ENCODE measurements at regions not wholly inside any gene's neighbourhood (a gene's known extent, or its start where the extent isn't known, plus 50 kb on each side); places are given as distances from the start of the nearest gene placed in this dataset.

DNA sequence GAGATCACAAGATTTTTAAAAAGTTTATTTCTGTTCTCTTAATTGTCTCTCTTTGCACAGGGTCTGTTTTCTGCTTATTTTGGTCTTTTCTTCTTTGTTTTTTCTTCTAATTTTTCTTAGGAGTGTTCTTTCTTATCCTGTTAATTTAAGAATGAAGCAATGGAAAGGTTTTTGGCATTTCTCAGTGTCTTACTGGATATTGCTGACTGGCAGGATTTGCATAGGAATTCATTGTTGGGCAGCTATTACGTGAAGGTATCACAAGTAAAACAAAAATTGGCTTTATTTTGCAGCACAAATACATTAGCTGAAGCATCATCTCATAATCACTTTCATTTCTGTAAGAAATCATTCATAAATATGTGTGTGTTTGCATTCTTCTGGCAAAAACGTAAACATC, 566.9 kb upstream of the CDH6 start:
- ATAC-seq, result no peak
- H3K9me3 Mint-ChIP-seq, result peaks cover 11 to 34% of the 10 kb centered on the region in 2 donors

DNA sequence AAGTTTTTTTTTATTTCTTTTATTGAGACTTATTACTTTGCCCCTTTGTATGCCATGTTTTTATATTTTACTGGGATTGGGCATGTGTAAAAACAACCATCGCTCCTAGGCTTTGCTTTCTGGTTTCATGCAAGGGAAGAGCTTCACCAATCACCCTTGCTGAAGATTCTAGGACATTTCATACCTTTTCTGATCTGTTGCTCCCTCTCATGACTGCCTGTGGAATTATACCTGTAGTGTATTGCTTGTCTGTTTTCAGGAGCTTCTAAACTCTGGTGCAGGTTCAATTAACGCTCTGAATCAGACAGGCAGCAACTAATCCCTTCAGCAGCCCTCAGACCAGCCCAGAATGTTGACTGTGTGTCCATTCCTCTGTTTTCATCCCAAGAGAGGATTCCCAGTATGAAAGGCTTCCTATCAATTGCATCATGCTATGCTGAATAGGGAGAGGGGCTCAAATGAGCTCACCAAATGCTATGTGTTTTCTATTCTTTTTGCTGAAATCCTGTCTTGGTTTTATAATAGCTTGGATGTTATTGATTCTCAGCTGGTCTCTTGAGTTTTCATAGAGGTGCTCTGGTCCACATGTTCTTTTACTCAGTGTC, 572.9 kb upstream of the CDH6 start:
- Mint-ChIP-seq H3K4me1 (no peaks in the 10 kb centered on the region), H3K9me3 (peaks cover 21 to 40% of the 10 kb centered on the region in 2 donors), H3K4me3 (no peak overlapping the region), H3K27me3 (no peaks in the 10 kb centered on the region), H3K27ac (peak overlapping the region in 1 of 2 donors; percentile 61)
- DNase-seq (no peak), ATAC-seq (no peak)

More for the DNA sequence above, 566.9 kb upstream of the CDH6 start:
- H3K27ac Mint-ChIP-seq, result no peak overlapping the region
- no peak overlapping the region for H3K4me3 Mint-ChIP-seq
- no peaks in the 10 kb centered on the region for H3K27me3 Mint-ChIP-seq
- no peaks in the 10 kb centered on the region for H3K4me1 Mint-ChIP-seq
- DNase-seq, result no peak

- H3K9me3 Mint-ChIP-seq, result peaks cover 0 to 10% of the 10 kb centered on the region in 2 donors
- H3K4me1 Mint-ChIP-seq, result no peaks in the 10 kb centered on the region
- no peak overlapping the region for H3K4me3 Mint-ChIP-seq
- no peaks in the 10 kb centered on the region for H3K27me3 Mint-ChIP-seq
- H3K27ac Mint-ChIP-seq, result no peak overlapping the region
- ATAC-seq (no peak), DNase-seq (no peak)
Measured at GRCh38 chr5:30608501-30608900, 585.0 kb upstream of the CDH6 start.

DNA sequence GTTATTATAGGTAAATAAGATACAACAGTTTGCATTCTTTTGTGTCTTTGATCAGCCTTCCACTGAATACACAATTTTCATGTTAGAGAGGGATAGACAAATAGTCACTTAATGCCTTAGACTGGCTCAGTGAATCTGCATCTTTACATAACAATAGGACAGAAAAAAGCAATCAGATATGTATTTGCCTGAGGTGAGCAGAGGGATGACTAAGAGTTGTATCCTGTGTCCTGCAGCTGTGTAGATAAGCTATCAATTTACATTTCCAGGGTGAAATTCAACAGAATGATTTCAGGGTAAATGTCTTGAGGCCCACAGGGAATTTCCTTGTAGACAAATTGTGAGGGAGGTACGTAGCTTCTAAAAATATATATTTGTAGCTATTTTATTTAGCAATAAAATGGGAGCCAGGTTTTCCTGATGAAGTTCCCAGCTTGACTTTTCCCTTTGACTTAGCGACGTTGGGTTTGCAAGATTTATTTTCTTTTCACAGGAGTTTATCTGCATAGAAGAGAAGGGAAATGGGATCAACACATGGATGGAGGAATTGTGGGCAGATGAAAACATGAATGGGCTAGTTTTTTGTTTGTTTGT, 586.1 kb upstream of the CDH6 start:
- Mint-ChIP-seq H3K4me1 (no peaks in the 10 kb centered on the region), H3K27me3 (no peaks in the 10 kb centered on the region), H3K9me3 (peaks cover 0 to 13% of the 10 kb centered on the region in 2 donors), H3K4me3 (no peak overlapping the region), H3K27ac (no peak overlapping the region)
- DNase-seq (no peak), ATAC-seq (no peak)

- Mint-ChIP-seq H3K9me3 (peaks cover 0 to 7% of the 10 kb centered on the region in 2 donors), H3K27ac (no peak overlapping the region), H3K4me3 (no peak overlapping the region), H3K27me3 (no peaks in the 10 kb centered on the region), H3K4me1 (no peaks in the 10 kb centered on the region)
- ATAC-seq, result no peak
- no peak for DNase-seq
Measured at GRCh38 chr5:30605693-30606268, 587.7 kb upstream of the CDH6 start.

DNA sequence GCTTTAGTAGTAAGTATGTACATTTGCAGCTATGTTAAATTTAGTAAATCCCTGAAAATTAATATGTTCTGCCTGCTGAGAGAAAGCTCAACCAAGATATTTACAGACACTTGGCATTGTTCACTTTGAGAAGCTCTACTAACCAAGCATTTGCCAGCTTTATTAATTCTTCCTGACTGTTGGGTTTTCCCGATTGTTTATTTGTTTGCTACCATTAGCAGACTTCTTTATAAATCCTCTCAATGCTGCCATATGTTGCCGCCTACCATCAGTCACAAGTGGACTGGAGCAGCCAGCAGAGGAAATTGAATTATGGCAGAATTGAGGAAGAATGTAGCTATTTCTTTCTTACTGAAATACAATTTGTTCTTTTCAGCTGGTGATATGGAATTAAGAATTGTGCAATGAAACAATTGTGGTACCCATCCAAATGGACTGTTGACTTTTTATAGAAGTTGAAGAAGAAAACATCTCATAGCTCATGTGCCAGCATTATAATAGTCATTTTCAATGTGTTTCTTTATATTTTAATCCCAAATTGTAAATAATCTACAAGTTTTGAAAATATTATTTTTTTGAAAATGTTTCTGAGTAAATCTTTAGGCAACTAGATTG, 588.7 kb upstream of the CDH6 start:
- H3K4me3 Mint-ChIP-seq, result no peak overlapping the region
- ATAC-seq (no peak), DNase-seq (no peak)
- no peak overlapping the region for H3K27ac Mint-ChIP-seq
- no peaks in the 10 kb centered on the region for H3K27me3 Mint-ChIP-seq
- peaks cover under 1 to 7% of the 10 kb centered on the region in 2 donors for H3K9me3 Mint-ChIP-seq
- no peaks in the 10 kb centered on the region for H3K4me1 Mint-ChIP-seq

GRCh38 chr5:30600892-30601291, 592.6 kb upstream of the CDH6 start:
- Mint-ChIP-seq H3K27ac (no peak overlapping the region), H3K4me3 (no peak overlapping the region), H3K4me1 (no peaks in the 10 kb centered on the region), H3K9me3 (peaks cover 13 to 16% of the 10 kb centered on the region in 2 donors), H3K27me3 (no peaks in the 10 kb centered on the region)
- ATAC-seq (no peak), DNase-seq (no peak)

DNA sequence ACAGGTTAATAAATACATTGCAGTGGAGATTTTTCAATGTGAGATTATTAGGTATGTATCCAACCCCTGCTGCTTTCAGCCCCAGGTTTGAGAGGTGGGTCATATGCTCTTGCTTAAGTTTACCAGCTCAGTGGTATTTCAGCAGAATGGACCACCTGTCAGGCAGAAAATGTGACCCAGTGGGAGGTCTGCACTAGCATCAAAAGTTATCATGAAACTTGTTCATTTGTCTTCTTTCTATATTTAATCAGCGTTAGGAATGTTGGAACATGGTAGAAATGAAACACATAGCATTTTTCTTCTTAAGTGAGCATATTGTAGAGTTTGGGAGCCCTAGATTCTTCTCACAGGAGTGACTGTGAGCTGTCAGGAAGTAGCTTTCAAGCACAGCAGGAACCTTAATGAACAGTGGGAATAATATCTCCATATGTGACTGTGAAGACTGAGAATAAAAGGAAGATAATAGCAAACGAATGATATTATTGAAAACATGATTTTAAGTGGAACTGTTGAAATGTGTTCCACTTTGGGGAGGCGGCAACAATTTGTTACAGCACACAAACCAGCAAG, 596.9 kb upstream of the CDH6 start:
- no peaks in the 10 kb centered on the region for H3K27me3 Mint-ChIP-seq
- no peak overlapping the region for H3K27ac Mint-ChIP-seq
- no peaks in the 10 kb centered on the region for H3K4me1 Mint-ChIP-seq
- ATAC-seq (no peak), DNase-seq (no peak)
- H3K9me3 Mint-ChIP-seq, result peaks cover 13 to 27% of the 10 kb centered on the region in 2 donors
- H3K4me3 Mint-ChIP-seq, result no peak overlapping the region

DNA sequence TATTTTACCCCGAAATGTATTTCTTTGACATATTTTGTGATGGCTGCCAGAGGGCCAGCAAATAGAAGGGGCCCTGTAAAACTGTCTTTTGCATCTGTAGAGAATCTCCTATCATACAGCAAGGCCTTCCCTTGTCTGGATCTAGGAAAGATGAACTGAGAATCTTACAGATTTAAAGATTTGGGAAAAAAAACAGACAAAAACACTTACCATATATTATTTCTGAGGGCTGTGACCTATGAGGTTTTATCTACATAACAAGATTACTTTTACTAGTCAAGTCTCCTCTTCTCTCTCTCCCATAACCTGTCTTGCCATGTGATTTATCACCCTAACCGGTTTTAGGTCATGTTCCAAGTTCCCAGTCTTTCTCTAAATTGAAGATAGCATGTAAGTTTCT, 599.2 kb upstream of the CDH6 start:
- H3K4me1 Mint-ChIP-seq, result no peaks in the 10 kb centered on the region
- no peaks in the 10 kb centered on the region for H3K27me3 Mint-ChIP-seq
- no peak overlapping the region for H3K4me3 Mint-ChIP-seq

GRCh38 chr5:30592833-30593232, 600.7 kb upstream of the CDH6 start:
- Mint-ChIP-seq H3K27me3 (no peaks in the 10 kb centered on the region), H3K9me3 (peaks cover 7 to 12% of the 10 kb centered on the region in 2 donors), H3K4me1 (no peaks in the 10 kb centered on the region), H3K27ac (no peak overlapping the region), H3K4me3 (no peak overlapping the region)
- no peak for DNase-seq
- ATAC-seq, result no peak

More for the DNA sequence above, 599.2 kb upstream of the CDH6 start:
- no peak for DNase-seq
- H3K9me3 Mint-ChIP-seq, result peaks cover 13 to 23% of the 10 kb centered on the region in 2 donors
- ATAC-seq, result no peak
- no peak overlapping the region for H3K27ac Mint-ChIP-seq

DNA sequence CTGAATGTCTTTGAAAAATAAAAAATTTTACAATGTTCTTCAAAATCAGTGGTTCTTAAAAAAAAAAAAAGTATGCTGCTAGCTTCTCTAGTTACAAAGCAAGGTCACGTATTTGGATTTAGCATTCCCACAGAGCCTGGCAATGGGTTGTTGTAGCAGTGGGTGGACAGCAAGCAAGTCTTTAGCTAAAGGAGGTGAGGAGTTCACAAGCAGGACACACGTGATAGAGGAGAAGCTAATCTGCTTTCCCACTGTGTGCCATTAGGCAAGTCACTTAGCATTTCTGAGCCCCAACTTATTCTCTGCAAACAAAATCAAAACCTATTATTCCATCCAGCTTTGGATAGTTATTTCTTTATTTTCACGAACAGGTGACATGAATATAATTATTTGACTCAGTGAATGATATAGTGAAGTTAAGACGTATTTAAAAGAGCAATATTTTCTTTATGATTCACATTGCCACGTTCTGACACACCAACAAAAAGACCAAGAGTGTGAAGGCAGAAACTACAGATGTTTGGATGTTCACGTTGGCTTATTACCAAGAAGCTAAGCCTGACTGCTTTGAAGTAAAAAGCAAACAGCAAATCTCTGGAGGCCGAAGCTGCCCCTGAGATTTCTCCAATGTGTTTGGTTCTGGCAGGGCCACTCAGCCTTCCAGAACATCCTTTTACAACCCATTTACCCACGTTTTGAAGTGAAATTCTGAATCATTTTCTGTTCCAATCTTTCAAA, 612.1 kb upstream of the CDH6 start:
- Mint-ChIP-seq H3K4me3 (no peak overlapping the region), H3K9me3 (no peaks in the 10 kb centered on the region), H3K27me3 (no peaks in the 10 kb centered on the region), H3K4me1 (no peaks in the 10 kb centered on the region), H3K27ac (no peak overlapping the region)
- no peak for ATAC-seq
- DNase-seq, result no peak

DNA sequence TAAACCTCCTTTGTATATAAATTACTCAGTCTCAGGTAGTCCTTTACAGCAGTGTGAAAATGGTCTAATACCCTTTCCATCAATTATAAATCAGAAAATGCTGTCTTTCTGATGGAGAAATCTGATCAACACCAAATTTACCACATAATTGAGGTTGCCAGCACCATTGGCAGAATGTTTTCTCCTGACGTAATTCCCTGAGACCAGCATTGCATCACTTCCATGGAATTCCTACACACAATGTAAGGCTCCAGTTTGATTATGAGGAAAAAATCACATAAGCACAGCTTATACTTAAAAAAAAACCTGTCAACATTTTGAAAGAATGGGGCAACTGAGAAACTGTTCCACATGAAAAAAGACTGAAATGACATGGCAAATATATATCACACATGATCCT, 618.7 kb upstream of the CDH6 start:
- Mint-ChIP-seq H3K27ac (no peak overlapping the region), H3K27me3 (no peaks in the 10 kb centered on the region)

DNA sequence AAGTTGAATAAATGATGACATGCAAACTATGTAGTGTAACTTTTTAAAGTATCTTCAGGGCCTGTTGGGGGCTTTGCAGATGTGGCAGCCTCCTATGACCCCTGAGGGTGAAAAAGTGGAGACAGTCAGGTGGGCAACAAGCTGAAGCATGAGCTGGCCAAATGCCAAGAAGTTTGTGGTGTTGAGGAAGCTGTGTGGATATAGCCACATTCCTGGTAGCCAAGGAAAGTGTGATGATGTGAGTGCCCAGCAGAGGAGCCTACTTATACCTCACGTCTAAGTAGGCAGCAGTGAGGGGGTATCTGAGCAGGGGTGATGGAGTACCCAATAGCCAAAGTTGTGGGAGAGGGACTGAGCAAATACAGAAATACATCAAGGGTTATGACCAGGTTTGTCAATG, 621.2 kb upstream of the CDH6 start:
- Mint-ChIP-seq H3K9me3 (peaks cover 16 to 32% of the 10 kb centered on the region in 2 donors), H3K27me3 (no peaks in the 10 kb centered on the region), H3K27ac (no peak overlapping the region), H3K4me1 (no peaks in the 10 kb centered on the region), H3K4me3 (no peak overlapping the region)
- no peak for ATAC-seq
- DNase-seq, result no peak

More for the DNA sequence above, 618.7 kb upstream of the CDH6 start:
- Mint-ChIP-seq H3K9me3 (peaks cover 6 to 24% of the 10 kb centered on the region in 2 donors), H3K4me3 (no peak overlapping the region), H3K4me1 (no peaks in the 10 kb centered on the region)
- DNase-seq (no peak), ATAC-seq (no peak)

GRCh38 chr5:30561771-30562170, 631.7 kb upstream of the CDH6 start:
- no peaks in the 10 kb centered on the region for H3K27me3 Mint-ChIP-seq
- ATAC-seq (no peak), DNase-seq (no peak)
- no peak overlapping the region for H3K4me3 Mint-ChIP-seq
- no peaks in the 10 kb centered on the region for H3K4me1 Mint-ChIP-seq
- no peak overlapping the region for H3K27ac Mint-ChIP-seq
- H3K9me3 Mint-ChIP-seq, result no peaks in the 10 kb centered on the region

- no peak for DNase-seq
- no peaks in the 10 kb centered on the region for H3K27me3 Mint-ChIP-seq
- no peak overlapping the region for H3K4me3 Mint-ChIP-seq
- peaks cover 0 to 7% of the 10 kb centered on the region in 2 donors for H3K9me3 Mint-ChIP-seq
- no peak for ATAC-seq
- H3K27ac Mint-ChIP-seq, result no peak overlapping the region
- H3K4me1 Mint-ChIP-seq, result no peaks in the 10 kb centered on the region
Measured at GRCh38 chr5:30551618-30552017, 641.9 kb upstream of the CDH6 start.
